Esophagus squamous epithelium (tissue), 5 donors: ENCODE measurements at regions not wholly inside any gene's neighbourhood (a gene's known extent, or its start where the extent isn't known, plus 50 kb on each side); places are given as distances from the start of the nearest gene placed in this dataset.

Experiments used
- DNase-seq: peaks from one replicate; lab custom pipeline; 2025; lab: John Stamatoyannopoulos, UW
- H3K27ac ChIP-seq, 4 donors: fragments of 200-600 bp; sonication (generic); one replicate each; pipeline ENCODE4 v1.5.1; 2016 to 2019; ENCODE audit warnings: mild to moderate bottlenecking in 1 of 4
- H3K27me3 ChIP-seq, 4 donors: fragments of 200-600 bp; sonication (generic); 1 replicate in 3 of 4; 2 replicates in 1 of 4; pipeline versions ENCODE4 v1.5.1 to v1.6.0; 2017 to 2021; ENCODE audit warnings: antibody characterized with exemption in 1 of 4
- H3K36me3 ChIP-seq, 3 donors: fragments of 200-600 bp; sonication (generic); one replicate each; pipeline ENCODE4 v1.5.1; 2016 to 2019
- H3K4me1 ChIP-seq, 3 donors: fragments of 200-600 bp; sonication (generic); one replicate each; pipeline ENCODE4 v1.5.1; 2017 to 2019
- H3K4me3 ChIP-seq, 4 donors: fragments of 200-600 bp; sonication (generic); 1 replicate in 3 of 4; 2 replicates in 1 of 4; pipeline ENCODE4 v1.5.1; 2016 to 2019; ENCODE audit warnings: mild to moderate bottlenecking in 2 of 4, moderate library complexity in 1 of 4
- H3K9me3 ChIP-seq, 3 donors: fragments of 200-600 bp; sonication (generic); one replicate each; pipeline ENCODE4 v1.5.1; 2016 to 2019
- CTCF ChIP-seq, 6 experiments: fragments of 450-650 bp in 4 of 6; fragments of 200-600 bp in 2 of 6; sonication (generic) in 2 of 6; IDR thresholded peaks; one replicate each; pipeline ENCODE4 v1.5.1; 2016 to 2019; ENCODE audit warnings: antibody characterized with exemption in 6 of 6, mild to moderate bottlenecking in 4 of 6, moderate library complexity in 4 of 6
- POLR2A ChIP-seq, 4 donors: fragments of 450-650 bp; IDR thresholded peaks; one replicate each; pipeline ENCODE4 v1.6.1; 2017; ENCODE audit warnings: antibody characterized with exemption in 4 of 4, mild to moderate bottlenecking in 4 of 4, moderate library complexity in 3 of 4
- WGBS, 2 donors: methylation state at CpG; one replicate each; pipeline ENCODE4 v1.1.5; 2018; 5-methylcytosine and 5-hydroxymethylcytosine counted together
- intact Hi-C: fragments of 100-400 bp; cut with DNase I; formaldehyde crosslinking; loops from one replicate; pipeline ENCODE4 v1.15.0; 2022
- donor health status: DM: yes; HTN: yes; CAD: no.

- DNase-seq = no peak
- WGBS, 2 donors = 50 to 75% methylated on average over 2 to 3 of the region's 3 CpGs
- H3K27me3 ChIP-seq = peaks cover 0 to 43% (median 0%) of the 10 kb centered on the region in 4 donors
These were observed 70.4 kb upstream of the UQCRFS1 start for GRCh38 chr19:29283366-29283765.

GRCh38 chr19:29285187-29285687 lies 72.3 kb upstream of the UQCRFS1 start:
- Histone ChIP-seq H3K4me3 (no peak overlapping the region), H3K4me1 (no peaks in the 10 kb centered on the region), H3K36me3 (no peaks in the 10 kb centered on the region), H3K27me3 (peaks cover 0 to 29% (median 0%) of the 10 kb centered on the region in 4 donors), H3K27ac (no peak overlapping the region), H3K9me3 (no peaks in the 10 kb centered on the region)
- WGBS, 2 donors = 49 to 57% methylated on average over 6 of the region's 6 CpGs
- intact Hi-C loops = no loop called here
- TF ChIP-seq CTCF (IDR thresholded peaks at IDR 0.05) = no peak
- TF ChIP-seq POLR2A (IDR thresholded peaks at IDR 0.05) = no peak
- no peak for DNase-seq

More at GRCh38 chr19:29283366-29283765, 70.4 kb upstream of the UQCRFS1 start:
- Histone ChIP-seq H3K36me3 (no peaks in the 10 kb centered on the region), H3K27ac (no peak overlapping the region), H3K4me3 (no peak overlapping the region), H3K4me1 (no peaks in the 10 kb centered on the region), H3K9me3 (no peaks in the 10 kb centered on the region)
- TF ChIP-seq CTCF (IDR thresholded peaks at IDR 0.05) = no peak
- TF ChIP-seq POLR2A (IDR thresholded peaks at IDR 0.05) = no peak
- intact Hi-C loops = no loop called here

GRCh38 chr19:29285878-29286277 lies 72.9 kb upstream of the UQCRFS1 start:
- DNase-seq = no peak
- intact Hi-C loops = no loop called here
- Histone ChIP-seq H3K27ac (no peak overlapping the region), H3K9me3 (no peaks in the 10 kb centered on the region), H3K27me3 (peaks cover 0 to 29% (median 0%) of the 10 kb centered on the region in 4 donors), H3K4me3 (no peak overlapping the region), H3K36me3 (no peaks in the 10 kb centered on the region), H3K4me1 (no peaks in the 10 kb centered on the region)
- TF ChIP-seq POLR2A (IDR thresholded peaks at IDR 0.05) (no peak), CTCF (IDR thresholded peaks at IDR 0.05) (peak in 1 of 6 experiments; percentile 6)
- 23 to 28% methylated on average over 5 to 6 of the region's 6 CpGs for WGBS, 2 donors

- H3K27me3 ChIP-seq = peaks cover 0 to 19% (median 0%) of the 10 kb centered on the region in 4 donors
- no peak overlapping the region for H3K27ac ChIP-seq
- no peak for TF ChIP-seq POLR2A (IDR thresholded peaks at IDR 0.05)
- H3K9me3 ChIP-seq = no peaks in the 10 kb centered on the region
- H3K36me3 ChIP-seq = no peaks in the 10 kb centered on the region
- no peak for DNase-seq
- intact Hi-C loops = no loop called here
- WGBS, 2 donors = 46 to 60% methylated on average over 4 of the region's 4 CpGs
- H3K4me3 ChIP-seq = no peak overlapping the region
- no peaks in the 10 kb centered on the region for H3K4me1 ChIP-seq
These were observed 74.1 kb upstream of the UQCRFS1 start for GRCh38 chr19:29287061-29287460.

GRCh38 chr19:29288256-29288655 lies 75.3 kb upstream of the UQCRFS1 start:
- no peaks in the 10 kb centered on the region for H3K4me1 ChIP-seq
- intact Hi-C loops = no loop called here
- no peak for DNase-seq
- WGBS, 2 donors = 75 to 76% methylated on average over 4 of the region's 4 CpGs
- no peaks in the 10 kb centered on the region for H3K9me3 ChIP-seq
- H3K27ac ChIP-seq = no peak overlapping the region
- H3K4me3 ChIP-seq = no peak overlapping the region
- H3K27me3 ChIP-seq = peaks cover 0 to 10% (median 0%) of the 10 kb centered on the region in 4 donors
- TF ChIP-seq POLR2A (IDR thresholded peaks at IDR 0.05) (no peak), CTCF (IDR thresholded peaks at IDR 0.05) (no peak)
- H3K36me3 ChIP-seq = no peaks in the 10 kb centered on the region

GRCh38 chr19:29289020-29289419 lies 76.1 kb upstream of the UQCRFS1 start:
- WGBS, 2 donors = 62 to 100% methylated on average over 1 of the region's 2 CpGs
- intact Hi-C loops = no loop called here
- DNase-seq = no peak
- TF ChIP-seq CTCF (IDR thresholded peaks at IDR 0.05) (no peak), POLR2A (IDR thresholded peaks at IDR 0.05) (no peak)
- Histone ChIP-seq H3K36me3 (no peaks in the 10 kb centered on the region), H3K9me3 (no peaks in the 10 kb centered on the region), H3K4me1 (no peaks in the 10 kb centered on the region), H3K4me3 (no peak overlapping the region), H3K27me3 (peaks cover 0 to 3% (median 0%) of the 10 kb centered on the region in 4 donors), H3K27ac (no peak overlapping the region)
